Astrocyte of the spinal cord (primary cell): ENCODE measurements at regions not wholly inside any gene's neighbourhood (a gene's known extent, or its start where the extent isn't known, plus 50 kb on each side); places are given as distances from the start of the nearest gene placed in this dataset.
A peak's percentile ranks its signal among the peaks of the same experiment; 100 is the strongest.

Experiments
- DNase-seq: peaks from one replicate; pipeline ENCODE4 v3.0.0; 2011; ENCODE audit warnings: low read depth, low spot score
- H3K4me3 ChIP-seq: 2 replicates; pipeline ENCODE4 v1.5.1; 2011; ENCODE audit warnings: low read depth, mild to moderate bottlenecking, low read length, moderate library complexity
- in situ Hi-C: cut with HindIII; loops from 2 replicates; pipeline ENCODE4 v1.10.0; 2017; ENCODE audit warnings: low sequenced_read_pairs
- TF ChIP-seq, protein P1 (sequence below): IDR thresholded peaks from 2 replicates; pipeline ENCODE4 v1.5.1; 2012; ENCODE audit warnings: low read depth, mild to moderate bottlenecking, low read length, inconsistent platforms

DNA sequence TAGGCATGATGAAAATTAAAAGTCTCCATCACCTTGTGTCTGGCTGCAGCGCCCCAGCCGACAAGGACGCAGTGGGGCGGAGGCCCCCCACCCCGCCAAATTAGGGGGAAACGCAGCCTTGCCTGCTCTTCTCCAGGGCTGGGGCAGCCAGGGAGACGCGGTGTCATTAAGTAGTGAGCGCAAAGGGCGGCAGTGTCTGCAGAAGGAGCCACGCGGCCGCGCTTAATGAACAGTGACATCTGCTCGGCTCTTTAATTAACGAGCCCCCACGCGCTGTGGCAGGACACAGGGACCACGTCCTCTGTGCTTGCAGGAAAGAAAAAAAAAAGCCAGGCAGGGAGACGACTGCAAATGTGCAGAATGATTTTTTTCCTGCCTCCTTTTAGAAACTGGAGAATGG lies 93.4 kb upstream of the NCOR2 start:
- no peak overlapping the region for H3K4me3 ChIP-seq
- no peak for DNase-seq
- in situ Hi-C loops, result no loop called here
- TF ChIP-seq, protein P1, sequence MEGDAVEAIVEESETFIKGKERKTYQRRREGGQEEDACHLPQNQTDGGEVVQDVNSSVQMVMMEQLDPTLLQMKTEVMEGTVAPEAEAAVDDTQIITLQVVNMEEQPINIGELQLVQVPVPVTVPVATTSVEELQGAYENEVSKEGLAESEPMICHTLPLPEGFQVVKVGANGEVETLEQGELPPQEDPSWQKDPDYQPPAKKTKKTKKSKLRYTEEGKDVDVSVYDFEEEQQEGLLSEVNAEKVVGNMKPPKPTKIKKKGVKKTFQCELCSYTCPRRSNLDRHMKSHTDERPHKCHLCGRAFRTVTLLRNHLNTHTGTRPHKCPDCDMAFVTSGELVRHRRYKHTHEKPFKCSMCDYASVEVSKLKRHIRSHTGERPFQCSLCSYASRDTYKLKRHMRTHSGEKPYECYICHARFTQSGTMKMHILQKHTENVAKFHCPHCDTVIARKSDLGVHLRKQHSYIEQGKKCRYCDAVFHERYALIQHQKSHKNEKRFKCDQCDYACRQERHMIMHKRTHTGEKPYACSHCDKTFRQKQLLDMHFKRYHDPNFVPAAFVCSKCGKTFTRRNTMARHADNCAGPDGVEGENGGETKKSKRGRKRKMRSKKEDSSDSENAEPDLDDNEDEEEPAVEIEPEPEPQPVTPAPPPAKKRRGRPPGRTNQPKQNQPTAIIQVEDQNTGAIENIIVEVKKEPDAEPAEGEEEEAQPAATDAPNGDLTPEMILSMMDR, result peak; percentile 6

DNA sequence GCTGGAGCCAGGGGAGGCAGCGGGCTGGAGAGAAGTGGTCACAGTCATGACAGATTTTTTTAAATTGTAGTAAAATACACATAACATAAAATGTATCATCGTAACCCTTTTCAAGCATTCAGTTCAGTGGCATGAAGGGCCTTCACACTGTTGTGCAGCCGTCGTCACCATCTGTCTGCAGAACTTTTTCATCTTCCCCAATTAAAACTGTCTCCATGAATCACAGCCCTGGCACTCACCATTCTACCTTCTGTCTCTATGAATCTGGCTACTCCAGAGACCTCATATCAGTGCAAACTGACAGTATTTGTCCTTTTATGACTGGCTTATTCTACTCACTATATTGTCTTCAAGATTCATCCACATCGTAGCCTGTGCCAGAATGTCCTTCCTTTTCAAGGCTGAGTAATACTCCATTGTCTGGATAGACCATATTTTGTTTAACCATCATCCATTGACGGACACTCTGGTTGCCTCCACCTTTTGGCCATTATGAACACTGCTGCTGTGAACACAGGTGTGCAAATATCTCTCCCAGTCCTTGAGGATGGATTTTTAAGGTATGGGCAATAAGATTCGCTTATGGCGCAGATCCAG lies 91.5 kb upstream of the NCOR2 start:
- DNase-seq, result no peak
- TF ChIP-seq, protein P1, result no peak
- in situ Hi-C loops, result no loop called here
- no peak overlapping the region for H3K4me3 ChIP-seq

DNA sequence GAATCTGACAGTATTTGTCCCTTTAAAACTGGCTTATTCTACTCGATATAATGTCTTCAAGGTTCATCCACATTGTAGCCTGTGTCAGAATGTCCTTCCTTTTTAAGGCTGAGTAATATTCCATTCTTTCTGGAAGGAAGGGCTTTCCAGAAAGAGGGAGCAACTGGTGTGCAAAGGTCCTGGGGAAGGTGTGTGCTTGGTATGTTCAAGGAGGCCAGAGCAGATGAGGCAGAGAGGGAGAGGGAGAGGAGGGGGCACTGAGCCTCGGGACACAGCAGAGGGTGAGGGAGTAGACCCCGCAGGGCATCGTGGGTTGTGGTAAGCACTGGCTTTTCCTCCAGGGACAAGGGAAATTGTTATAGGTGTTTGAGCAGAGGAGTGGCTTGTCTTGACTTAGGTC lies 90.9 kb upstream of the NCOR2 start:
- no peak overlapping the region for H3K4me3 ChIP-seq
- in situ Hi-C loops, result no loop called here
- no peak for DNase-seq
- TF ChIP-seq, protein P1, result no peak

DNA sequence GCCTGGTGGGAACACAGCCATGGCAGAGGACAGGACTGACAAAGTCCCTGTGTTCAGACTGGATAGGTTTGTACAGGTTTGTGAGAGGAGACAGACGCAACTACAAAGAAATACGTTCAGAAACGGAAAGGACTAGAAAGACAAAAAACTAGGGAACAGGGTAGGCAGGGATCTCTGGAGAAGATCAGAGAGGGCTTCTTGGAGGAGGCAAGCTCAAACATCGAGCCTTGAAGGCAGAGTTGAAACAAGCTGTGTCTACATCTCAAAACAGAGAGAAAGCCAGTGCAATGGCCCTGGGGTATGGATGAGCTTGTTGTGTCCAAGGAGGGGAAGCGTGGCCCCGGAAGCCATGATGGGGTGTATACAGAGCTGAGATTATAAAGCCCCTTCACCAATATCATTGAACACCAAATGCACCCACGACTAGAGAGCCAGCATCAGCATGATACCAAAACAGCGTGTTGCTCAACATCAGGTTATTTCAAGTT lies 89.6 kb upstream of the NCOR2 start:
- in situ Hi-C loops, result no loop called here
- no peak for DNase-seq
- no peak overlapping the region for H3K4me3 ChIP-seq
- TF ChIP-seq, protein P1, result no peak

DNA sequence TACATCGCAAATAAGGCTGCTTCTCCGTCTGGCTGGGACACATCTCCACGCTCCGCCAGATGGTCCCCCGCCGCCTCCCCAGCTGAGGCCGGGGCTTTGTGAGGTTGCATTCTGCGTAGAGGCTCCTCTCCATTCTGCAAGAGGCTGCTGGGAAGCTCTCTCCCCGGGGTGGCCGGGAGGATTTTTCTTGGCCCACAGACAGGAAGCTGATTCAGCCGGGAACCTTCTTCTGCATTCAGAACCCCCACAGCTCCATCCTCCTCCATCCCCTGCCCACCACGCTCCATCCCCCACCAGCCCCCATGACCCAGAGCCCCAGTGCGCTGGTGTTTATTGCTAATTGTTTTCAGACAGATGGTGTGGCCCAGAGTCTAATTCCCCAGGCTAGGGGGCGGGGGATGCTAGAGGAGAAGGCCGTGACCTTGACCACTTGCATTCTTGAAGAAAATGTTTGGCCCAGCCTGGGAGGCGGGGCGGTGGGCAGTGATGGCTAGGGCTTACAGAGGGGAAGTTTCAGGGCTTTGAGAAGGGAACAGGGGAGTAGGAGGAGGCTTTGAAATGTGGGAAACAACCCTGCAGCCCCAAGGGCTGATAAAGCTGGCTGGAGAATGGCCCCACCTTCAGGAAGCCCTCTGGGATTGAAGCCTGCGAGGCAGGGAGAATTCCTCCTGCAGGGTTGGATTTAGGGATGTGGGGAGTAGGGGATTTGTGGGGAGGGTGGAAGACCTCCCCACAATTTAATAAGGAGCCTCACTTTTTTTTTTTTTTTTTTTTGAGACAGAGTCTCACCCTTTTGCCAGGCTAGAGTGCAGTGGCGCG lies 88.5 kb upstream of the NCOR2 start:
- no peak overlapping the region for H3K4me3 ChIP-seq

DNA sequence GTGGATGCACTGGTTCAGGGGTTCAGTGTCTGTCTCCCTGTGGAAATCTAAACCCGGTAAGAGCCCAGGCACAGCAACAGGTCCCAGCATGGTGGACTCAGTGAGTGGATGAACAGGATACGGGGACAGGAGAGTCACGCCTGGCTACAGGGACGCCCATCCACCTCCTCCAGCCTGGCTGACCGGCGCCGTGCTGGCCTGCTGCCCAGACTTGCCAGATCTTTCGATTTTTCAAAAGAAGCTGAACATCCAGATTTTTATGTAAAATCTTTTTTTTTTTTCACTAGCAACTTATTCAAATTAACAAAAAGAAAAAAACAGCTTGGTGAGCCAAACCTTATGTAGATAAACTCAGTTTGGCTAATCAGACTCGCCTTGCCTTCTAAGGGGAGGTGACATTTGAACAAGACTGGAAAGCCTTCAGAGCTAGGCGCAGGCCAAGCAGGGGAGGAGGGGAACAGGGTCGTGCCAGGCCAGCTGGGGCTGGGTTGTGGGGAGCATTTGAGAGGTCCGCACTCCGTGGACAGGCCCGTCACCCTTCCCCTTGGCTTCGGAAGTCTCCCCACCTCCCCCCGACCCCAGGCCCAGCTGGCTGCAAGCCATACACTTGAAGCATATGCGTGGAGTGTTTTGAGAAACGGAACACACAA lies 87.8 kb upstream of the NCOR2 start:
- peak; percentile 87 for DNase-seq
- in situ Hi-C loops, result no loop called here
- H3K4me3 ChIP-seq, result no peak overlapping the region
- TF ChIP-seq, protein P1, result no peak

More for the DNA sequence above, 88.5 kb upstream of the NCOR2 start:
- TF ChIP-seq, protein P1, result no peak
- DNase-seq, result peak; percentile 100
- in situ Hi-C loops, result no loop called here
